ENCODE measurements at regions not wholly inside any gene's neighbourhood (a gene's known extent, or its start where the extent isn't known, plus 50 kb on each side); places are given as distances from the start of the nearest gene placed in this dataset.
"Not testable (repeated sequence)": the region's sequence is repeated elsewhere in the genome, so short reads cannot be mapped to it uniquely, and the experiment has no call there.

DNA sequence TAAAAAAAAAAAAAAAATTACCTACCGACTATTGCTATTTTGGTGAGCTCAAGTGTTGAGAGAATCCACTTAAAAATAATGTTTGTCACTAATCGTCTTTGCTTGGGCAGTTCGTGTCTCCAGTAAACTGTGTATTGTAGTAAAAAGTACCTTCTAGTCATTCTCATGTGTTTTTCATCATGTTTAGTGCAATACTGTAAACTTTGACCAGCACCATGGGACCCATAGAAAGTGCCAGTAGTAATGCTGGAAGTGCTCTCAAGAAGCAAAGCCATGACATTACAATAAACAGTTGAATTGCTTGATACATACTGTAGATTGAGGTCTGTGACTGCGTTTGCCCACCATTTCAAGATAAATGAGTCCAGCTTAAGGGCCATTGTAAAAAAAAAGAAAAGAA, 395.2 kb downstream of the BCKDHB start:
- H3K79me2 ChIP-seq (ENCODE audit: insufficient read depth, low read length) = no peaks in the 10 kb centered on the region
- peaks cover 0 to 2% (median 0%) of the 10 kb centered on the region in 3 donors for H3K27me3 Mint-ChIP-seq (ENCODE audit: low read depth in 3 of 3)
- H3K9me3 Mint-ChIP-seq = peaks cover 5 to 18% (median 13%) of the 10 kb centered on the region in 7 donors
- H3K9me3 ChIP-seq (replicated peaks in 1 of 2; ENCODE audit: control insufficient read depth in 1 of 2, insufficient read depth in 1 of 2, low read length in 2 of 2) = peaks cover 0 to 10% of the 10 kb centered on the region in 2 donors
- TF ChIP-seq, protein P1, sequence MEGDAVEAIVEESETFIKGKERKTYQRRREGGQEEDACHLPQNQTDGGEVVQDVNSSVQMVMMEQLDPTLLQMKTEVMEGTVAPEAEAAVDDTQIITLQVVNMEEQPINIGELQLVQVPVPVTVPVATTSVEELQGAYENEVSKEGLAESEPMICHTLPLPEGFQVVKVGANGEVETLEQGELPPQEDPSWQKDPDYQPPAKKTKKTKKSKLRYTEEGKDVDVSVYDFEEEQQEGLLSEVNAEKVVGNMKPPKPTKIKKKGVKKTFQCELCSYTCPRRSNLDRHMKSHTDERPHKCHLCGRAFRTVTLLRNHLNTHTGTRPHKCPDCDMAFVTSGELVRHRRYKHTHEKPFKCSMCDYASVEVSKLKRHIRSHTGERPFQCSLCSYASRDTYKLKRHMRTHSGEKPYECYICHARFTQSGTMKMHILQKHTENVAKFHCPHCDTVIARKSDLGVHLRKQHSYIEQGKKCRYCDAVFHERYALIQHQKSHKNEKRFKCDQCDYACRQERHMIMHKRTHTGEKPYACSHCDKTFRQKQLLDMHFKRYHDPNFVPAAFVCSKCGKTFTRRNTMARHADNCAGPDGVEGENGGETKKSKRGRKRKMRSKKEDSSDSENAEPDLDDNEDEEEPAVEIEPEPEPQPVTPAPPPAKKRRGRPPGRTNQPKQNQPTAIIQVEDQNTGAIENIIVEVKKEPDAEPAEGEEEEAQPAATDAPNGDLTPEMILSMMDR (IDR thresholded peaks at IDR 0.05) = no peak
- WGBS (ENCODE audit: insufficient coverage) = 80% methylated on average over 1 of the region's 4 CpGs
- H3K27ac ChIP-seq (ENCODE audit: low read depth in 1 of 2, low read length in 2 of 2) = no peak overlapping the region
- H3K36me3 ChIP-seq (replicated peaks in 1 of 2; ENCODE audit: control insufficient read depth in 1 of 2, insufficient read depth in 2 of 2, low read length in 2 of 2) = no peaks in the 10 kb centered on the region
- no peak overlapping the region for H3K4me2 ChIP-seq (replicated peaks; ENCODE audit: extremely low read depth, low read length, poor library complexity, severe bottlenecking)
- H4K20me1 ChIP-seq (ENCODE audit: insufficient read depth, low read length) = no peaks in the 10 kb centered on the region
- no peak overlapping the region for H3K27ac Mint-ChIP-seq
- intact Hi-C loops (cut with micrococcal nuclease) = no loop called here
- H3K4me3 Mint-ChIP-seq = no peak overlapping the region
- H2AFZ ChIP-seq (ENCODE audit: insufficient read depth, low read depth, low read length, poor library complexity, severe bottlenecking) = no peak overlapping the region
- H3K9ac ChIP-seq (ENCODE audit: insufficient read depth, low read length, poor library complexity, severe bottlenecking) = no peak overlapping the region
- H3K4me1 Mint-ChIP-seq = no peaks in the 10 kb centered on the region
- H3K36me3 Mint-ChIP-seq = no peaks in the 10 kb centered on the region
- H3K27me3 ChIP-seq (ENCODE audit: control insufficient read depth in 2 of 2, insufficient read depth in 2 of 2, low read length in 2 of 2) = no peaks in the 10 kb centered on the region
- no peak for DNase-seq
- no peaks in the 10 kb centered on the region for H3K4me1 ChIP-seq (ENCODE audit: control insufficient read depth in 1 of 2, insufficient read depth in 2 of 2, low read length in 2 of 2)
- no peak overlapping the region for H3K4me3 ChIP-seq (replicated peaks in 1 of 3; ENCODE audit: low read depth in 2 of 3, low read length in 3 of 3)

DNA sequence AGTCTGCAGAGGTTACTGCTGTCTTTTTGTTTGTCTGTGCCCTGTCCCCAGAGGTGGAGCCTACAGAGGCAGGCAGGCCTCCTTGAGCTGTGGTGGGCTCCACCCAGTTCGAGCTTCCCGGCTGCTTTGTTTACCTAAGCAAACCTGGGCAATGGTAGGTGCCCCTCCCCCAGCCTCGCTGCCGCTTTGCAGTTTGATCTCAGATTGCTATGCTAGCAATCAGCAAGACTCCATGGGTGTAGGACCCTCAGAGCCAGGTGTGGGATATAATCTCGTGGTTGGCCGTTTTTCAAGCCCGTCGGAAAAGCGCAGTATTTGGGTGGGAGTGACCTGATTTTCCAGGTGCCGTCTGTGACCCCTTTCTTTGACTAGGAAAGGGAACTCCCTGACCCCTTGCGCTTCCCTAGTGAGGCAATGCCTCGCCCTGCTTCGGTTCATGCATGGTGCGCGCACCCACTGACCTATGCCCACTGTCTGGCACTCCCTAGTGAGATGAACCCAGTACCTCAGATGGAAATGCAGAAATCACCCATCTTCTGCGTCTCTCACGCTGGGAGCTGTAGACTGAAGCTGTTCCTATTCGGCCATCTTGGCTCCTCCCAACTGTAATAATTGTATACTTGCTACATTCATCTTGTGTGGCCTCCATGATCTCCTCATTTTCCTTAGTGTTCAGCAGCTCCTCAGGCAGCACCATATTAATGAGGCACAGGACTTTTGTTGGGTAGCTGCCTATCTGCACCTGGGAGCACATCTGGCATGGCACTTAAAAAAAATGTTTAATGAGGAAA, 391.4 kb downstream of the BCKDHB start:
- 88% methylated on average over 13 of the region's 18 CpGs for WGBS (ENCODE audit: insufficient coverage)
- H3K27ac Mint-ChIP-seq; H3K27ac ChIP-seq (ENCODE audit: low read depth in 1 of 2, low read length in 2 of 2); H3K4me1 ChIP-seq (ENCODE audit: control insufficient read depth in 1 of 2, insufficient read depth in 2 of 2, low read length in 2 of 2); H3K36me3 Mint-ChIP-seq; H3K36me3 ChIP-seq (replicated peaks in 1 of 2; ENCODE audit: control insufficient read depth in 1 of 2, insufficient read depth in 2 of 2, low read length in 2 of 2); H3K79me2 ChIP-seq (ENCODE audit: insufficient read depth, low read length); H3K4me3 Mint-ChIP-seq; H3K27me3 Mint-ChIP-seq (ENCODE audit: low read depth in 3 of 3); DNase-seq; H2AFZ ChIP-seq (ENCODE audit: insufficient read depth, low read depth, low read length, poor library complexity, severe bottlenecking); intact Hi-C loops (cut with micrococcal nuclease); H3K4me3 ChIP-seq (replicated peaks in 1 of 3; ENCODE audit: low read depth in 2 of 3, low read length in 3 of 3); H4K20me1 ChIP-seq (ENCODE audit: insufficient read depth, low read length); H3K27me3 ChIP-seq (ENCODE audit: control insufficient read depth in 2 of 2, insufficient read depth in 2 of 2, low read length in 2 of 2); H3K4me1 Mint-ChIP-seq; H3K4me2 ChIP-seq (replicated peaks; ENCODE audit: extremely low read depth, low read length, poor library complexity, severe bottlenecking); H3K9ac ChIP-seq (ENCODE audit: insufficient read depth, low read length, poor library complexity, severe bottlenecking); H3K9me3 ChIP-seq (replicated peaks in 1 of 2; ENCODE audit: control insufficient read depth in 1 of 2, insufficient read depth in 1 of 2, low read length in 2 of 2): not testable (repeated sequence)
- peaks cover 8 to 25% (median 18%) of the 10 kb centered on the region in 7 donors for H3K9me3 Mint-ChIP-seq

All from CD14-positive monocyte (primary cell).